NB4 (cell line): ENCODE measurements at regions not wholly inside any gene's neighbourhood (a gene's known extent, or its start where the extent isn't known, plus 50 kb on each side); places are given as distances from the start of the nearest gene placed in this dataset.
A peak's percentile ranks its signal among the peaks of the same experiment; 100 is the strongest.

Experiments used
- DNase-seq: peaks from one replicate; pipeline ENCODE4 v3.0.0; 2010; ENCODE audit warnings: low read depth
- H3K4me3 ChIP-seq: one replicate; pipeline ENCODE4 v1.5.1; 2011; ENCODE audit warnings: mild to moderate bottlenecking, low read depth, low read length, moderate library complexity
- MYC ChIP-seq: IDR thresholded peaks from 2 replicates; pipeline ENCODE4 v1.6.1; 2011; ENCODE audit warnings: low read depth, low read length
- POLR2A ChIP-seq: IDR thresholded peaks from 2 replicates; pipeline ENCODE4 v1.6.1; 2011; ENCODE audit warnings: mild to moderate bottlenecking; ENCODE audit not compliant: insufficient read length; ENCODE audit errors: extremely low read depth
- TF ChIP-seq, protein P1 (sequence below): IDR thresholded peaks from one replicate; pipeline ENCODE4 v1.5.1; 2012; ENCODE audit warnings: low read depth, low read length
- TF ChIP-seq, protein P2 (sequence below): IDR thresholded peaks from 2 replicates; pipeline ENCODE4 v1.6.1; 2011; ENCODE audit warnings: low read depth, low read length

DNA sequence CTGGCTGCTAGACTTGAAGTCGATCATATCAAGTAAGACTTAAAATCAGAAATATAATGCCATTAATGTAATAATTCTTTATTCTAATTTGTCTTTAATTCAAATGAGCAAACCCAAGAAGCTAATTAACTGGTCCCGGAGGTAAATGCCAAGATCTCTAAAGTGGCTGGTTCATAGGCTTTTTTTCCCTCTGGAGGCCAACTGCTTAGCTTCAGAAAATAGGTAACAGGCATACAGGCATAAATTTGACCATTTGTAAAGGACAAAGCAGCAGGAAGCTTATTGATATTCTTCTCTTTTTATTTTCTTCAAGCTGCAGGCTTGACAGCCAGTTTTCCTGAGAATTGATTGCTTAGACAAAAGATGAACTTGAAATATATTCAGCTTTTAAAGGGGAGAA lies 158.6 kb upstream of the RAP2B start:
- TF ChIP-seq, protein P1, sequence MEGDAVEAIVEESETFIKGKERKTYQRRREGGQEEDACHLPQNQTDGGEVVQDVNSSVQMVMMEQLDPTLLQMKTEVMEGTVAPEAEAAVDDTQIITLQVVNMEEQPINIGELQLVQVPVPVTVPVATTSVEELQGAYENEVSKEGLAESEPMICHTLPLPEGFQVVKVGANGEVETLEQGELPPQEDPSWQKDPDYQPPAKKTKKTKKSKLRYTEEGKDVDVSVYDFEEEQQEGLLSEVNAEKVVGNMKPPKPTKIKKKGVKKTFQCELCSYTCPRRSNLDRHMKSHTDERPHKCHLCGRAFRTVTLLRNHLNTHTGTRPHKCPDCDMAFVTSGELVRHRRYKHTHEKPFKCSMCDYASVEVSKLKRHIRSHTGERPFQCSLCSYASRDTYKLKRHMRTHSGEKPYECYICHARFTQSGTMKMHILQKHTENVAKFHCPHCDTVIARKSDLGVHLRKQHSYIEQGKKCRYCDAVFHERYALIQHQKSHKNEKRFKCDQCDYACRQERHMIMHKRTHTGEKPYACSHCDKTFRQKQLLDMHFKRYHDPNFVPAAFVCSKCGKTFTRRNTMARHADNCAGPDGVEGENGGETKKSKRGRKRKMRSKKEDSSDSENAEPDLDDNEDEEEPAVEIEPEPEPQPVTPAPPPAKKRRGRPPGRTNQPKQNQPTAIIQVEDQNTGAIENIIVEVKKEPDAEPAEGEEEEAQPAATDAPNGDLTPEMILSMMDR, result no peak
- no peak for TF ChIP-seq MYC
- TF ChIP-seq, protein P2, sequence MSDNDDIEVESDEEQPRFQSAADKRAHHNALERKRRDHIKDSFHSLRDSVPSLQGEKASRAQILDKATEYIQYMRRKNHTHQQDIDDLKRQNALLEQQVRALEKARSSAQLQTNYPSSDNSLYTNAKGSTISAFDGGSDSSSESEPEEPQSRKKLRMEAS, result no peak
- TF ChIP-seq POLR2A, result no peak
- no peak overlapping the region for H3K4me3 ChIP-seq
- DNase-seq, result no peak

DNA sequence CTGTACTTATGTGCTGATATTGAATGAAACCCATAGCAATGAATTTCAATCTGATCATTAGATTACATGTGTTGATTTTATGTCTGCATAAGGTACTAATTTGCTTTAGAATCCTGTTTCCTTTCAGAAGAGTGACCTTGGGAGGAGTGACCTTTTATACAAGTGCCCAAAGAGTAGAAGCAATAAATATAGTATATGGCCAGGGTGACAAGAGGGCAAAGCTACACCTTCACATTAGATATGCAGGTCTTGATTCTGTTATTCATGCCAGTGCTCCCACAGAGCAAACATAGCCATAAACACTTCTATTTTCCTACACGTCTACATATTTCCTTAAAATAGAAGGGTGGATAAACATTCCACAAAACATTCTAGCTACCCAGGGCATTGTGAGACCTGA lies 158.2 kb upstream of the RAP2B start:
- H3K4me3 ChIP-seq, result no peak overlapping the region
- TF ChIP-seq, protein P1, result no peak
- DNase-seq, result no peak

DNA sequence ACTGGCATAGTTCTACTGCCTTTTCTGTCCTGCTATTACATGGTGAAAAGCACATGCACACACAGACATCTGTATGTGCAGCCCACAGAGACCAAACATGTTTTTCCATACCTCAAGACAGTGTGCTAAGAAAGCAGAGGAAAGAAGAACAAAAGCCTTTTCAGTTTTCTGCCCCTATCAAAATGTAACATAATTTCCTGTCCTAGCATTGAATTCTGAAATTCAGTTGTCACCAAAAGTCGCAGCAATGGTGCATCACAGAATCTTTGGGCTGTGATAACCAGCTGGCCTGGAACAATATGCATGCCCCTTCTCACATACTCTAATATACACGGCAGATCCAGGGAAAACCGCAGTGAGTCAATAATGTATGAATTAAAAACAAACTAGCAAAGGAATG lies 153.8 kb upstream of the RAP2B start:
- no peak for DNase-seq
- TF ChIP-seq, protein P1, result no peak
- TF ChIP-seq MYC (no peak), POLR2A (no peak)
- TF ChIP-seq, protein P2, result no peak

DNA sequence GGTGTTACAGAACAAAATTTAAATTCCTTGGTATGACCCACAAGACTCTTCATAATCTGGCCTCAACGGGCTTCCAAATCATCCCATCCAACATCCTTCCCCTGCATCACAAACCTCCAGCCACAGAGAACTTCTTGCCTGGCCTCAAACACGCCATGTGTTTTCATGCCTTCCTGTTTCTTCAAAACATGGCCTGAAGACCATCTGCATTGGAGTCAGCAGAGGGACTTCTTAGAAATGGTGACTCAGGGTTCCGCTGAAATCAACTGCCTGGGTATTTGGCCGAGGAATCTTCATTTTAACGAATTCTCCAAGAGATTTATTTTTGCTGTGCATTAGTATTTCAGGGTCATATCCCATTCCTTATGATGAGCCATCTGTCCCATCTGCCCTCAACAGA lies 138.1 kb upstream of the RAP2B start:
- no peak overlapping the region for H3K4me3 ChIP-seq
- TF ChIP-seq POLR2A, result no peak
- TF ChIP-seq, protein P1, result no peak
- no peak for TF ChIP-seq MYC
- TF ChIP-seq, protein P2, result no peak
- DNase-seq, result no peak

More for the DNA sequence above, 153.8 kb upstream of the RAP2B start:
- H3K4me3 ChIP-seq, result no peak overlapping the region

DNA sequence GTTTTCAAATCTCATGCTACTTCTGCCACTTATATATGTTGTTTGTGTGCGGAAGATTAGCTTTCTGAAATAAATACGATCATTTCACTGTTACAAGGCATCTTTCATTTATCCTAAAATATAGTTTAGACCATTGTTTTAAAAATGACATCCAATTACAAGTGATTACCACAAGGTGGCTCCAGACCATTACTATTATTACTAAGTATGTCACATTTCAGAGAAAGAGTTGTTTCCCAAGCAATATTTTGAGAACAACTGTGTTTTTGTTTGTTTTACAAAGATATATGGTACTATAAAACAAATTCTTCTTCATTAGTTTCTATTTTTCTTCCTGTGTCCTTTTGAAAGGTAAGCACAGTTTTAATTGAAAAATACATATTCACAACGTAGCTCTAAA lies 136.0 kb upstream of the RAP2B start:
- H3K4me3 ChIP-seq, result no peak overlapping the region
- peak; percentile 47 for DNase-seq
- TF ChIP-seq MYC (no peak), POLR2A (no peak)
- TF ChIP-seq, protein P2, result no peak
- TF ChIP-seq, protein P1, result no peak

DNA sequence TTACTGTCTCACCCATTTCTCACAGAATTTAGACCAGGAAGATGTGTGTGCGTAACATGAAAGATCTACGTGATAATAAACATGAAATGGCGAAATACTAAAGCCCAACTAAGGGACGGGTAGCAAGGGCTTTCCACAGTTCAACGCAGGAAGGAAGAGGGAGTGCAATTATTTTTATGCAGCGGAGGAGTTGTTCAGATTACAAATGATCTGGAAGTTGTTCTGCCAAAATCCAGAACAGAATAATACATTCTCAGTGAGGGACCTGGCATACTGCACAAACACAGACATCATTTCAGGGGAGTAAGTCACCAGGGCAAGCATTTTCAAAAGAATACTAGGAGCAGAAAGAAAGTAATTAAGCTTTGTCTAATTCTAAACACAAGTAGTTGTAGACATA lies 133.6 kb upstream of the RAP2B start:
- peak; percentile 29 for DNase-seq
- no peak overlapping the region for H3K4me3 ChIP-seq
- TF ChIP-seq POLR2A, result no peak
- no peak for TF ChIP-seq MYC
- TF ChIP-seq, protein P1, result no peak
- TF ChIP-seq, protein P2, result no peak
